ENCODE measurements at regions not wholly inside any gene's neighbourhood (a gene's known extent, or its start where the extent isn't known, plus 50 kb on each side); places are given as distances from the start of the nearest gene placed in this dataset.

- FAIRE-seq = no peak
Measured at GRCh38 chr6:134477991-134478635, 160.2 kb upstream of the SGK1 start.

GRCh38 chr6:134474955-134475354 is 157.0 kb upstream of the SGK1 start:
- no peak for FAIRE-seq

GRCh38 chr6:134472661-134473060 is 154.7 kb upstream of the SGK1 start:
- FAIRE-seq = no peak

GRCh38 chr6:134472046-134472445 is 154.1 kb upstream of the SGK1 start:
- FAIRE-seq = no peak

- FAIRE-seq = no peak
Measured at GRCh38 chr6:134470457-134470975, 152.6 kb upstream of the SGK1 start.

GRCh38 chr6:134469702-134470456 is 152.0 kb upstream of the SGK1 start:
- FAIRE-seq = no peak

GRCh38 chr6:134468633-134469032 is 150.7 kb upstream of the SGK1 start:
- FAIRE-seq = no peak

- no peak for FAIRE-seq
Measured at GRCh38 chr6:134467620-134468019, 149.7 kb upstream of the SGK1 start.

GRCh38 chr6:134466771-134467525 is 149.0 kb upstream of the SGK1 start:
- FAIRE-seq = no peak

- FAIRE-seq = no peak
Measured at GRCh38 chr6:134464690-134465411, 146.9 kb upstream of the SGK1 start.

- no peak for FAIRE-seq
Measured at GRCh38 chr6:134458857-134459657, 141.1 kb upstream of the SGK1 start.

- FAIRE-seq = no peak
Measured at GRCh38 chr6:134457941-134458340, 140.0 kb upstream of the SGK1 start.

GRCh38 chr6:134456226-134456625 is 138.3 kb upstream of the SGK1 start:
- no peak for FAIRE-seq

- FAIRE-seq = no peak
Measured at GRCh38 chr6:134455319-134455718, 137.4 kb upstream of the SGK1 start.

- FAIRE-seq = no peak
Measured at GRCh38 chr6:134454794-134455193, 136.9 kb upstream of the SGK1 start.

- FAIRE-seq = no peak
Measured at GRCh38 chr6:134453792-134454510, 136.0 kb upstream of the SGK1 start.

- FAIRE-seq = no peak
Measured at GRCh38 chr6:134452906-134453305, 135.0 kb upstream of the SGK1 start.

GRCh38 chr6:134451529-134451928 is 133.6 kb upstream of the SGK1 start:
- FAIRE-seq = no peak

GRCh38 chr6:134449781-134450180 is 131.9 kb upstream of the SGK1 start:
- no peak for FAIRE-seq

- no peak for FAIRE-seq
Measured at GRCh38 chr6:134449004-134449403, 131.1 kb upstream of the SGK1 start.

GRCh38 chr6:134447883-134448387 is 130.0 kb upstream of the SGK1 start:
- no peak for FAIRE-seq
